Stomach (tissue), 8 donors: ENCODE measurements at regions not wholly inside any gene's neighbourhood (a gene's known extent, or its start where the extent isn't known, plus 50 kb on each side); places are given as distances from the start of the nearest gene placed in this dataset.

ENCODE experiments used
- DNase-seq, 2 donors: peaks; one replicate each; pipeline versions ENCODE4 v3.0.0 to v3.0.0-alpha.2; 2013 to 2019
- H3K27ac ChIP-seq, 5 donors: fragments of 200-600 bp in 4 of 5; sonication (generic) in 4 of 5; one replicate each; pipeline ENCODE4 v1.5.1; 2013 to 2019; ENCODE audit warnings: mild to moderate bottlenecking in 1 of 5, moderate library complexity in 1 of 5
- H3K27me3 ChIP-seq, 3 donors: fragments of 200-600 bp; sonication (generic); one replicate each; pipeline ENCODE4 v1.5.1; 2017 to 2019; ENCODE audit warnings: mixed run types in 1 of 3
- H3K36me3 ChIP-seq, 4 donors: fragments of 200-600 bp; sonication (generic); 1 replicate in 3 of 4; 2 replicates in 1 of 4; pipeline ENCODE4 v1.5.1; 2016 to 2019
- H3K4me1 ChIP-seq, 4 donors: fragments of 200-600 bp; sonication (generic); one replicate each; pipeline ENCODE4 v1.5.1; 2016 to 2019
- H3K4me3 ChIP-seq, 4 donors: fragments of 200-600 bp; sonication (generic) in 3 of 4; one replicate each; pipeline ENCODE4 v1.5.1; 2016 to 2019; ENCODE audit warnings: mild to moderate bottlenecking in 1 of 4
- H3K9me3 ChIP-seq, 4 donors: fragments of 200-600 bp; sonication (generic); one replicate each; pipeline ENCODE4 v1.5.1; 2016 to 2019
- EP300 ChIP-seq: sonication (generic); formaldehyde crosslinking; IDR thresholded peaks from one replicate; pipeline ENCODE4 v1.6.1; 2017; ENCODE audit warnings: antibody characterized with exemption
- POLR2A ChIP-seq, 4 donors: fragments of 450-650 bp; IDR thresholded peaks; one replicate each; pipeline ENCODE4 v1.6.1; 2016; ENCODE audit warnings: antibody characterized with exemption in 4 of 4, control low read depth in 2 of 4, mild to moderate bottlenecking in 1 of 4, moderate library complexity in 1 of 4
- POLR2AphosphoS5 ChIP-seq, 3 donors: sonication (generic); formaldehyde crosslinking; IDR thresholded peaks; one replicate each; pipeline ENCODE4 v1.6.1; 2016; ENCODE audit warnings: antibody characterized with exemption in 3 of 3
- WGBS, 5 donors: extraction: QIAGEN DNeasy Blood & Tissue Kit in 3 of 5; methylation state at CpG; one replicate each; pipeline versions ENCODE4 v1.1.5 to v1.1.7; 2013 to 2018; 5-methylcytosine and 5-hydroxymethylcytosine counted together
- intact Hi-C: fragments of 100-400 bp; cut with DNase I; formaldehyde crosslinking; loops from one replicate; pipeline ENCODE4 v1.15.1; 2023; ENCODE audit warnings: low total_unique reads
- TF ChIP-seq, protein P1 (sequence below), 7 experiments: fragments of 450-650 bp in 4 of 7; fragments of 200-600 bp in 3 of 7; sonication (generic) in 3 of 7; IDR thresholded peaks; one replicate each; pipeline ENCODE4 v1.5.1; 2016 to 2019; ENCODE audit warnings: antibody characterized with exemption in 7 of 7, control low read depth in 2 of 7, mild to moderate bottlenecking in 1 of 7
- donor health status: healthy with polysubstance abuse.
- donor health status: Bipolar disorder and iron deficiency.
- donor health status: healthy.

GRCh38 chr1:235018161-235018560 is 110.5 kb downstream of the TOMM20 start:
- H3K4me1 ChIP-seq: peaks cover 0 to 16% (median 6%) of the 10 kb centered on the region in 4 donors
- no peaks in the 10 kb centered on the region for H3K27me3 ChIP-seq
- no peak overlapping the region for H3K27ac ChIP-seq
- H3K9me3 ChIP-seq: peaks cover 0 to 7% (median 2%) of the 10 kb centered on the region in 4 donors
- intact Hi-C loops: no loop called here
- TF ChIP-seq POLR2AphosphoS5 (IDR thresholded peaks at IDR 0.05) (no peak), EP300 (no peak), POLR2A (IDR thresholded peaks at IDR 0.05) (no peak)
- TF ChIP-seq, protein P1, sequence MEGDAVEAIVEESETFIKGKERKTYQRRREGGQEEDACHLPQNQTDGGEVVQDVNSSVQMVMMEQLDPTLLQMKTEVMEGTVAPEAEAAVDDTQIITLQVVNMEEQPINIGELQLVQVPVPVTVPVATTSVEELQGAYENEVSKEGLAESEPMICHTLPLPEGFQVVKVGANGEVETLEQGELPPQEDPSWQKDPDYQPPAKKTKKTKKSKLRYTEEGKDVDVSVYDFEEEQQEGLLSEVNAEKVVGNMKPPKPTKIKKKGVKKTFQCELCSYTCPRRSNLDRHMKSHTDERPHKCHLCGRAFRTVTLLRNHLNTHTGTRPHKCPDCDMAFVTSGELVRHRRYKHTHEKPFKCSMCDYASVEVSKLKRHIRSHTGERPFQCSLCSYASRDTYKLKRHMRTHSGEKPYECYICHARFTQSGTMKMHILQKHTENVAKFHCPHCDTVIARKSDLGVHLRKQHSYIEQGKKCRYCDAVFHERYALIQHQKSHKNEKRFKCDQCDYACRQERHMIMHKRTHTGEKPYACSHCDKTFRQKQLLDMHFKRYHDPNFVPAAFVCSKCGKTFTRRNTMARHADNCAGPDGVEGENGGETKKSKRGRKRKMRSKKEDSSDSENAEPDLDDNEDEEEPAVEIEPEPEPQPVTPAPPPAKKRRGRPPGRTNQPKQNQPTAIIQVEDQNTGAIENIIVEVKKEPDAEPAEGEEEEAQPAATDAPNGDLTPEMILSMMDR (IDR thresholded peaks at IDR 0.05): no peak
- DNase-seq: no peak
- H3K4me3 ChIP-seq: no peak overlapping the region
- H3K36me3 ChIP-seq: no peaks in the 10 kb centered on the region
- 76 to 93% (median 78%) methylated on average over 3 of the region's 3 CpGs for WGBS, 5 donors

- peaks cover 0 to 7% (median 2%) of the 10 kb centered on the region in 4 donors for H3K9me3 ChIP-seq
- no peak overlapping the region for H3K27ac ChIP-seq
- intact Hi-C loops: no loop called here
- 76 to 88% (median 84%) methylated on average over 2 of the region's 2 CpGs for WGBS, 5 donors
- H3K27me3 ChIP-seq: no peaks in the 10 kb centered on the region
- H3K36me3 ChIP-seq: no peaks in the 10 kb centered on the region
- H3K4me1 ChIP-seq: peaks cover 0 to 20% (median 6%) of the 10 kb centered on the region in 4 donors
- TF ChIP-seq, protein P1 (IDR thresholded peaks at IDR 0.05): no peak
- TF ChIP-seq POLR2AphosphoS5 (IDR thresholded peaks at IDR 0.05) (no peak), POLR2A (IDR thresholded peaks at IDR 0.05) (no peak), EP300 (no peak)
- H3K4me3 ChIP-seq: no peak overlapping the region
- no peak for DNase-seq
Observed at GRCh38 chr1:235017719-235018118, 110.9 kb downstream of the TOMM20 start.

DNA sequence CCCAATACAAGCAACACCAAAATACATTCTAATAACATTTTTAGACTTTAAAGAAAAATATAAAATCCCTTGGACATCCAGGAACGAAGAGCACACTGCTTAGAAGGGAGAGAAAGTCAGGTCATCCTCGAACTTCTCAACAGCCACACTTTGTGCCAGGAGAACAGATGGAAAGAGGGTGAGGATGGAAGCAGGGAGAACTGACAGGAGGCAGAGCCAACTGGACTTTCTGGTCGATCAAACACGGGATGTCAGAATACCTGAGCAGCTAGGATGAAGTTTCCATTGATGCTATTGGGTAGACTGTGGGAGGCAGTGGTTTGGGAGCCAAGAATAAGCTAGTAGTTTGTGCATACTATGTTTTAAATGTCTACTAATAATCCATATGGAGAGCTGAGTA is 111.4 kb downstream of the TOMM20 start:
- H3K27me3 ChIP-seq: no peaks in the 10 kb centered on the region
- H3K4me1 ChIP-seq: peaks cover 0 to 21% (median 4%) of the 10 kb centered on the region in 4 donors
- intact Hi-C loops: no loop called here
- WGBS, 5 donors: 90 to 99% (median 96%) methylated on average over 4 of the region's 4 CpGs
- TF ChIP-seq POLR2AphosphoS5 (IDR thresholded peaks at IDR 0.05) (no peak), POLR2A (IDR thresholded peaks at IDR 0.05) (no peak), EP300 (no peak)
- TF ChIP-seq, protein P1 (IDR thresholded peaks at IDR 0.05): no peak
- H3K27ac ChIP-seq: no peak overlapping the region
- no peak overlapping the region for H3K4me3 ChIP-seq
- no peaks in the 10 kb centered on the region for H3K36me3 ChIP-seq
- DNase-seq: no peak
- peaks cover 0 to 7% (median 2%) of the 10 kb centered on the region in 4 donors for H3K9me3 ChIP-seq

DNA sequence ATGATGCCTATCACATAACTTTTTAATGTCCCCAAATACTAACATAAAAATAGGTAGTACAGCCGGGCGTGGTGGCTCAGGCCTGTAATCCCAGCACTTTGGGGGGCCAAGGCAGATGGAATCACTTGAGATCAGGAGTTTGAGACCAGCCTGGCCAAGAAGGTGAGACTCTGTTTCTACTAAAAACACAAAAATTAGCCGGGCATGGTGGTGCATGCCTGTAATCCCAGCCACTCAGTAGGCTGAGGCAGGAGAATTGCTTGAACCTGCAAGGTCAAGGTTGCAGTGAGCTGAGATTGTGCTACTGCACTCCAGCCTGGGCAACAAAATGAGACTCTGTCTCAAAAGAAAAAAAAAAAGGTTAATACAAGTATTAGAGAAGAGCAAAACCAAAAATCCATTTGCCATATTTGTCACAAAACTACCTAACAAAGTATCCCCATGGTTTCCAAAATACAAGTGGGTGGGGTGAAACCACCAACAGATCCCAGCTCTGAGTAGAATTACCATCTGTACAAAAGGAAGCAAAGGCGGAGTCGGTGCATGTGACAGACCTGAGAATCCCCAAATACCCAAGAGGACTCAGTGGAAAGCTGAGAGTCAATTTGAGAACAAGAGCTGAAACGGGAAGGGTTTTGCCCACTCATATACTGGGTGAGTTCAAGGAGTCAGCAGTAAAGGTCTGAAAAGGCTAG is 113.2 kb downstream of the TOMM20 start:
- intact Hi-C loops: no loop called here
- no peaks in the 10 kb centered on the region for H3K36me3 ChIP-seq
- H3K27me3 ChIP-seq: no peaks in the 10 kb centered on the region
- no peak overlapping the region for H3K4me3 ChIP-seq
- peaks cover 0 to 14% (median 3%) of the 10 kb centered on the region in 4 donors for H3K4me1 ChIP-seq
- WGBS, 5 donors: 83 to 95% (median 89%) methylated on average over 6 of the region's 6 CpGs
- DNase-seq: no peak
- no peak overlapping the region for H3K27ac ChIP-seq
- TF ChIP-seq, protein P1 (IDR thresholded peaks at IDR 0.05): no peak
- TF ChIP-seq POLR2A (IDR thresholded peaks at IDR 0.05): no peak
- H3K9me3 ChIP-seq: peaks cover 0 to 7% (median 2%) of the 10 kb centered on the region in 4 donors
